ENCODE measurements at regions not wholly inside any gene's neighbourhood (a gene's known extent, or its start where the extent isn't known, plus 50 kb on each side); places are given as distances from the start of the nearest gene placed in this dataset.

- no peak overlapping the region for H3K27ac ChIP-seq (ENCODE audit: extremely low read length, insufficient read depth, low read length)
- BruUV-seq (replicated peaks), result no TSS peak
These were observed 307.7 kb upstream of the ZNF608 start for GRCh38 chr5:125054146-125054545.

More at GRCh38 chr5:125054146-125054545, 307.7 kb upstream of the ZNF608 start:
- H4K20me1 ChIP-seq (ENCODE audit: insufficient read depth, low read length), result no peaks in the 10 kb centered on the region
- no peaks in the 10 kb centered on the region for H3K79me2 ChIP-seq (ENCODE audit: insufficient read depth, low read length)
- no peaks in the 10 kb centered on the region for H3K27me3 ChIP-seq (ENCODE audit: control insufficient read depth in 1 of 2, insufficient read depth in 2 of 2, low read length in 2 of 2)
- FAIRE-seq (no peak), DNase-seq (ENCODE audit: low spot score) (no peak), ATAC-seq (no peak)
- in situ Hi-C loops (cut with HindIII; ENCODE audit: extremely low pct_ligation_motif_present, low pct_unique_long_range_greater_than_20kb), result no loop called here
- intact Hi-C loops (cut with micrococcal nuclease; ENCODE audit: unreplicated experiment), result no loop called here
- H3K4me2 ChIP-seq (ENCODE audit: low read depth, low read length), result no peak overlapping the region
- no peaks in the 10 kb centered on the region for H3K4me1 ChIP-seq (ENCODE audit: insufficient read depth, low read length)
- no peak for TF ChIP-seq SKIL (CRISPR knock-in tag; IDR thresholded peaks at IDR 0.05; ENCODE audit: borderline replicate concordance)
- no peak for TF ChIP-seq ZNF256 (CRISPR knock-in tag; conservative IDR thresholded peaks at IDR 0.05)
- TF ChIP-seq ZNF547 (CRISPR knock-in tag; IDR thresholded peaks at IDR 0.05), result no peak
- TF ChIP-seq PBX2 (CRISPR knock-in tag; IDR thresholded peaks at IDR 0.05), result no peak
- TF ChIP-seq ZNF501 (CRISPR knock-in tag; IDR thresholded peaks at IDR 0.05), result no peak
- TF ChIP-seq MTA3 (CRISPR knock-in tag; IDR thresholded peaks at IDR 0.05), result no peak
- TF ChIP-seq ARID3A (IDR thresholded peaks at IDR 0.05; ENCODE audit: low read depth, low read length), result no peak
- TF ChIP-seq NFE2L1 (CRISPR knock-in tag; IDR thresholded peaks at IDR 0.05; ENCODE audit: borderline replicate concordance), result no peak
- no peak for TF ChIP-seq KDM1A (CRISPR knock-in tag; IDR thresholded peaks at IDR 0.05)
- TF ChIP-seq ZMYM2 (CRISPR knock-in tag; IDR thresholded peaks at IDR 0.05), result no peak
- 100% methylated on average over 1 of the region's 4 CpGs for WGBS (ENCODE audit: low lambda C conversion rate)
- H3K9me3 ChIP-seq (ENCODE audit: low read length), result no peaks in the 10 kb centered on the region
- H2AFZ ChIP-seq (ENCODE audit: low read length), result no peak overlapping the region
- ChIA-PET CTCF (ENCODE audit: low intra/inter-chr PET ratio, low total read pairs) (no interaction called here), POLR2A (no interaction called here)
- no peak overlapping the region for H3K9ac ChIP-seq (ENCODE audit: insufficient read depth, low read depth, low read length)
- H3K4me3 ChIP-seq (replicated peaks in 1 of 3; ENCODE audit: insufficient read depth in 1 of 3, low read depth in 2 of 3, low read length in 3 of 3), result no peak overlapping the region
- H3K36me3 ChIP-seq (replicated peaks in 1 of 2; ENCODE audit: control insufficient read depth in 1 of 2, insufficient read depth in 2 of 2, low read length in 2 of 2), result no peaks in the 10 kb centered on the region

Data from HepG2 (cell line).